ENCODE measurements at regions not wholly inside any gene's neighbourhood (a gene's known extent, or its start where the extent isn't known, plus 50 kb on each side); places are given as distances from the start of the nearest gene placed in this dataset.

- TF ChIP-seq TAF1 (IDR thresholded peaks at IDR 0.05; ENCODE audit: borderline replicate concordance, insufficient read depth, low read length) (no peak), REST (IDR thresholded peaks at IDR 0.05; ENCODE audit: insufficient read depth in 1 of 2, low read depth in 2 of 2, low read length in 2 of 2) (no peak), POLR2AphosphoS5 (IDR thresholded peaks at IDR 0.05; ENCODE audit: low read depth, low read length) (no peak), FOXP2 (optimal IDR thresholded peaks at IDR 0.05; ENCODE audit: borderline replicate concordance, extremely low read depth, extremely low read length, insufficient read depth) (no peak)
Measured at GRCh38 chr1:38292969-38293368, 246.4 kb upstream of the POU3F1 start.

Data from PFSK-1 (cell line).